Activated CD4-positive, alpha-beta T cell treated with anti-CD3 and anti-CD28 coated beads for 48 hours (primary cell): ENCODE measurements at regions not wholly inside any gene's neighbourhood (a gene's known extent, or its start where the extent isn't known, plus 50 kb on each side); places are given as distances from the start of the nearest gene placed in this dataset.

Source experiments
- DNase-seq: peaks from one replicate; pipeline ENCODE4 v3.0.0-alpha.2; 2020

DNA sequence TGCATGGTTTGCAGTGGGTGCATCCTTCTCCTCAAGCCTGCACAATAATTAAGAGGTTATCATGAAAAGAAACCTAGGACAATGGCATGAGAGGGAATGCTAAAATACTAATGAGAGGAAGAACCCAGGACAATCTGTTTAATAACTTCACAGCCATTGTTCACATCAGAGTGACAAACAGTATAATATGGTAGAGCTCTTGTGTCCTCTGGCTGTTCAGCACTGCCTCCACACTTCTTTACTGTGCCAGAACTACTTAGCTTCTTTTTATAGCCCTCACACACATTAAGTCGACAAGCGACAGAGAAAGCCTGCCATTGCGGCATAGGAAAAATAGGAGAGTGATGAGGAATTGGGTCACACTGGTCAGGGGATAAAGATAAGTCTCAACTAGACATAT is 65.0 kb upstream of the MEIS2 start:
- no peak for DNase-seq

DNA sequence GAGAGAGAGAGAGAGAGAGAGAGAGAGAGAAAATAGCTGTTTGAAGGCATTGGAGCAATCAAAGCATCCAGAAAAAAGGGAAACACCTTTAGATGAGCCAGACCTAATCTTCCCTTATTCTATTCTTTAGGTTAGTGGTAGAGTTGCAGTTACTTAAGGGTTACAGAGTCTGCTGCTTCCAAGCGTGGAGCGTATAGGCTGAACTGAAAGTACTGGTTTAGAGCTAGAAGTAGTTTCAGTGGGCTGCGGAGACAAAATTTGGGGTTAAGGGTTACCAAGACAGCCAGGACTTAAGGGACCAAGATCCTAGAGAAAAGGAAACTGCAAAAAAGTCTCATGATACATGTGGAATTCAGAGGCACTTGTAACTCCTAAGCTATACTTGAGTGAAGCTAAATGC is 66.1 kb upstream of the MEIS2 start:
- DNase-seq, result no peak

DNA sequence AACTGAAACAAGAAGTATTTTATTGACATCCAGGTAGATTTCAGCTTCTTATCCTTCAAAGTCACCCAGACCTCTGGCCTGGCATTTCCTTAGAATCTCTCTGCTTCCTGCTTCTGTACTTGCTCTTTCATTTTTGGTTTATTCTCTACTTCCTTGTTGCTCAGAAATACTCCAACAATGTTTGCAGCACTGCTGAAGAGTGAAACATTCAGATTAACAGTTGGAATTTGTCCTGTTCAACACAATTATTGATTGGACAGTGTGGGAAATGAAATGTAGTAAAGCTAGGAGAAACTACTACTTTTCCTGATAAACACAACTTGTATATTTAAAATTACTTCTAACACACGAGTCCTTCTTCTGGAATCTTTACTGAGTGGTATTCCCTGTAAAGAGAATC is 81.0 kb upstream of the MEIS2 start:
- no peak for DNase-seq

DNA sequence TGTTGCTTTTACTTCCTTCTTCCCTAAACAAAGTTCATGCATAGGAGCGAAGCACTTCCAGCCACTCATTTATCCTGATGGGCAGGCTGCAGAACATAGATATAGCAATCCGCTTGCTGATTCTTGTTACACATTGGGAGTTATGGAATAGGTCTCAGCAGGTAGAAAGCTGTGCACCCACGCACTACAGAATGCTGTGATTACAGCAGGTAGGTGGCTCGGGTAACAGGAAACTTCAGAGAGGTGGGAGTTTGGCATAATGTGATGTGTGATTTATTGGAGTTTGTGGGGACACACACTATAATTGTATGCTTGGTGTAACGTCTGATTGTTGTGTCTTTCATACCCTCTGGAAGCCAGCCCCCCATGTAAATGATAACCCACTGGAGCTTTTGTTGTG is 99.2 kb upstream of the MEIS2 start:
- DNase-seq, result no peak

GRCh38 chr15:37203050-37203449 is 102.7 kb upstream of the MEIS2 start:
- no peak for DNase-seq

- no peak for DNase-seq
These were observed 104.3 kb upstream of the MEIS2 start for GRCh38 chr15:37204692-37205091.

GRCh38 chr15:37206690-37207089 is 106.3 kb upstream of the MEIS2 start:
- DNase-seq, result no peak

GRCh38 chr15:37208146-37209040 is 108.0 kb upstream of the MEIS2 start:
- no peak for DNase-seq

DNA sequence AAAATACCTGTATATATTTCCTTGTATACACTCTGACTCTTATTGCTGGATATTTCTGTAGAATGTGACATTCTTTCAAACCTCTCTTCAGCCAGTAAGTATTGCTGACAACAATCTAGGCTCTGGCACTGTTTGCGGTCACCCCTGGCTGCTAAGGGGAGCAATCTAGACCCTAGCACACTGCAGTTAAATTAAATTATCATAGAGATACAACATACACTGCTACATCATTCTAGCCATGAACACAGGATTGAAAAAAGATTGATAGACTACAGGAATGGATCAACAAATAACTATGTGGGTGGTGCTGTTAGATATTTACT is 108.7 kb upstream of the MEIS2 start:
- no peak for DNase-seq

GRCh38 chr15:37217567-37217966 is 117.2 kb upstream of the MEIS2 start:
- DNase-seq, result no peak

- no peak for DNase-seq
These were observed 118.1 kb upstream of the MEIS2 start for GRCh38 chr15:37218351-37218916.

DNA sequence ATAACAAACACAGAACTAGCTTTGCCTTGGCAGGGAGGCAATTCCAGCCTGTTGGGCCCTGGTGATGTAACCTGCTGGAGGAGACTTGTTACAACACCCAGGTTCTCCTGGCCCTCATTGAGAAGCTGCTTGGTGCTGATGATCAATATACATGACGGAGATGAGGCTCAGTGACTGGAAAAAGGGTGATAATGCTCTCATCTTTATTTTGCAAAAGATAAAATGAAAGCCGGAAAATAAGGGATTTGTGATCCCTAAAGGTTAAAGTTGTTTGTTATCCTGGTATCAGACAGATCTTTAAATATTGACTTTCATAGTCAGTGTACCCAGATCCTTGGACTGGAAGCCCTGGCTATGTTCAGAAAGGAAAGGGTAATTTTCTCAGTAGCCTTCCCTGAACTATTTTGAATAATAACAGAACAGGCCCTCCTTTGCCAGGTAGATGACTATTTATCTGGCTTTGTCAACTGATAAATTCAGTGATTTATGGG is 118.9 kb upstream of the MEIS2 start:
- DNase-seq, result no peak

DNA sequence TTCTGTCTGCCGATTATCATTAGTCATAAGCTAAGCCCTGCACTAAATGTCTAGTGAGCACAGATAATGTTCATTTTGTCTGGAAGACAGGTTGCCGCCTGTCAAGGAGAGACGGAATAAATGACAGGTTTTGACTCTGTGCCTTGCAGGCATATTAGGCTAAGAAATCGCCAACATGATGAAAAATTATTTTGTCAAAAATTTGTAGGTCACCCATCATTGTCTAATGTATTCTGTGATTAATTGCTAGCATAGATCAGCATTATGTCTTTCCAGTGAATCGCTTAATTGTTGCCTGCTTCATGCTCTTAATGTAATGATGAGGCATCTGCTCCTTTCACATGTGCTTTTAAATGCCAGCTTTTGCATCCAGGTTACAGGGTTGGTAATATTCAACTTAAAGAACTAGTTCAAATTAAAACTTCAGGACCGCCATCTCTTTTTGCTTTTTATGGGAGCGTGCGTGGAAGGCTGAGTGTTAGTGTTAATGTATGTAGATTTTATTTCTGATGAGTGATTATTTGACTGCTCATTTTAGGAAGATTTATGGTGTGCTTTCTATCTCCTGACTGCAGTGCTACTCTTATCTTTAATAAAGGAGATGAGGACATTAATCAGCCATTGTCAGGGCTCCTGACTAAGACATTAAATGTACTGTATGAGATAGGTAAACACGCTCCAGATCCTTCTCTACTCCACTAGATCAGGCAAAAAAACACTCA is 120.8 kb upstream of the MEIS2 start:
- DNase-seq, result no peak

GRCh38 chr15:37221671-37222145 is 121.4 kb upstream of the MEIS2 start:
- no peak for DNase-seq

DNA sequence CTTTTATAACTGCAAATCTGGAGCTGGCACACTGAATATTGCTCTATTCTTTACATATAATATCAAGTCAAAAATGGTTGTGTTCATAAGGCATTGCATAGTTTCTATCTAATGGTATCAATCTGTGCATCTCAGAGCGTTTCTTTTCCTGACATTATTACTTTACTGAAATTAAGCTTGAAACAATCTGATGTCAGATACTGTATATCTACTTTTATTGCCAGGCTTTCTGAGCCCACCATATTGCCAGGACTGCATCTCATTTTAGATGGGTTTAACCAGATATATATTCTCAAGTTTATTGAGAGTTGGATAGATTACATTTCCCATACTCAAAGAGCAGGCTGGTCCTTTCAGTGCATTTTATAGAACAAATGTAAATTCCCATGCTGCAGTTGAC is 122.7 kb upstream of the MEIS2 start:
- no peak for DNase-seq

- DNase-seq, result no peak
These were observed 129.7 kb upstream of the MEIS2 start for GRCh38 chr15:37229855-37230619.

DNA sequence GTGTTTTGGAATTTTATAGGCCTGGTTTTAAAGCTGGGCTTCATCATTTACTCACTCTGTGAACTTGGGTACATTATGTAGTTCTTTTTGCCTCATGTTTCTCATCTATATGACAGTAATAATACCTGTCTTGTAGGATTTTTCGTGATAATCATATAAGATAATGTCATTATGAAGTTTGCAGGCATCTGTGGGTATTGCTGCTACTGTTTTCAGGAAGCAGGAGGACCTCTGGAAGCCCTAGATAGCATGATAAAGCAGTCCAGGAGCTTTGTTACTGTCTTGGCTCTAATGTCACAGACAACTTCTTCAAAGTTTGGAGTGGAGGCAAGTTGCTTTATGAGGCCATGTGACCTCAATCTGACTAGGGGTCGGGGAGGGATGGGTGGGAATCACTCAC is 145.0 kb upstream of the MEIS2 start:
- no peak for DNase-seq

DNA sequence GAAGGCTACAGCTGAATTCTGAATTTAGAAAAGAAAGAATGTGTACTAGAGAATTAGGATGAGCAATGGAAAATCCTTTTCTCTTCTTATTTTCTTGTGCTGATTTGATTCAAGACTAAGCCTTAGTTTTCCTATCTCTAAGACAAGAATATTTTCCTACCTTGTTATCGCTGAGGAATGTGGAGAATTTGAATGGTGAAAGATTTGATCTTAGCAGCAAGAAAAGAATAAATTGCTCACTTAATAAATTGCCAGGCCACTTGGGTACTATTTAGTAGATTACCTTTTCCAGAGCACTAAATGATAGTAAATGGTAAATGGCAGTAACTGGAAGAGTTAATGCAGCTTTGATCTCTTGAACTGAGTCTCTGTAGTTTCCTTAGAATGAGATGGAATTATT is 145.7 kb upstream of the MEIS2 start:
- DNase-seq, result no peak

DNA sequence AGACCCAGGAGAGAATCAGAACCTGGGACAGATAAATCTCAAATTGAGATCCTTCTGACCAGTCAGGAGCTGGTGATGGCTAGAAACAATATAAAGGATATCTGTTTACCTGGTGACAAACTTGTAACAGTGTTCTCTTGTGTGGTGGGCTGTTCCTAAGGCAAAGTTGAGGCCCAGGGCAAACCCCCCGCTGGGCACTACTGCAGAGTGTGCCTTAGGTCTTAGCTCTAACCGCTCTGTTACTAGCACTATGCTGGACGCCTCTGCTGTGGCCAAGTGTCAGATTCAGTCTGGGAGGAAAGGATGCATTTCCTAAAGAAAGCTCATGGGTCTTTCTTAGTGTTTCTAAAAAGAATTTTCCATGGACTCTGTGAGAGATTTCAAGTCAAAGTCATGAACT is 146.5 kb upstream of the MEIS2 start:
- DNase-seq, result no peak

DNA sequence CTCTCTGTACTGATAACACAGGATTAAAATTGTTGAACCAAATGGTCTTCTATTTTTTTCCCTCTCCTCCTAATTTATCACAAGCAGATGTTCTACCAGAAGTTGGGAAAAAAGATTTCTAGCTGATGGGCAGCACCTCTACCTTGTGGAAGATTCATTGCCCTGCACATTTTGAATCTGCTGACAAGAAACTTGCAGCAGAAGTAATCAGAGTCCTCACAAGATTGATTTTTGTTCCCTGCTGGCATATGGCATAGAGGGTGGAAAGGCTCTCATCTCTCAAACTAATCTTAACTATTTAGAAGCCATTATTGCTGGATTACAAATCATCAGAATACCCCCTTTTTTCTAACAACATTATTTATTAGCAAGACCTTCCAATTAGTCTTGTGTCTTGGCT is 148.9 kb upstream of the MEIS2 start:
- no peak for DNase-seq

GRCh38 chr15:37252530-37252929 is 152.2 kb upstream of the MEIS2 start:
- DNase-seq, result no peak

DNA sequence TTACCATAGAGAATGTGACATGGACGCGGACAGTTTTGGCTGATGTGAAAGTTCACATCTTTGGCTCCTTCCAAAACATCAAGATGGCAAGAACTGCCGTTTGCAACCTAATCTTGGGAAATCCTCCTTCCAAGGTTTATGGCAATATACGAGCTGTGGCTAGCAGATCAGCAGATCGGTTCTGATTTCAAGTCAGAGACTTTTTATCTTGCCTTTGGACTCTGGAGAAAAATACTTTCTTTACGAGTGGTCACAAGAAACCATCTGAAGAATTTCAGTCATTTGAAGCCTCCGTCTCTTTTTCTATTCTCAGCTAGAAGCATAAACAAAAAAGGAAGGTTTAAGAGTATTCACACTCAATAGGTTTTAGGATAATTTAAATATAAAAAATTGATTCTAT is 153.5 kb upstream of the MEIS2 start:
- no peak for DNase-seq

DNA sequence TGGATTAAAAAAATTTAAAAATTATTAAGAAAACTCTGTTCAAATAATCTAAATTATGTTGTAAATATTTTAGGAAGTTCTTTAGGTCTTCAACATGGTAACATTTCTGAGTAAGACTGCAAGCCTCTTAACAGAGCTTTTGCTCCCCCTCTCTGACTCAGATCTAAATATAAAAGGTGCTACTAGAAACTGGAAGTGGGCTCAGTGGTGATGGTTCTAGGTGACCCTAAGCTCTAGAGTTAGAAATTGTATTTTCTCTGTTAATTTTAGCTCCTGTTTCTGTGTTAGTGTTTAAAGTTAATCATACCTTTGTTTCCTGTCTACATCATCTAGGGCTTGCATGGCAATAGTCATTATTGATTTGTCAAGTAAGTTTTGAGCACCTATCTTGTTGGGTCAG is 159.9 kb upstream of the MEIS2 start:
- DNase-seq, result no peak
